Stimulated activated CD4-positive, alpha-beta T cell treated with anti-CD3 and anti-CD28 coated beads, Interleukin-2, amount 100 ng/mL, for 24 hours (primary cell): ENCODE measurements at regions not wholly inside any gene's neighbourhood (a gene's known extent, or its start where the extent isn't known, plus 50 kb on each side); places are given as distances from the start of the nearest gene placed in this dataset.
"Not testable (repeated sequence)": the region's sequence is repeated elsewhere in the genome, so short reads cannot be mapped to it uniquely, and the experiment has no call there.

Experiments
- DNase-seq, 2 donors: peaks; one replicate each; pipeline ENCODE4 v3.0.0-alpha.2; 2020

- DNase-seq, result no peak
Measured at GRCh38 chr13:90880790-90881189, 466.7 kb upstream of the MIR17HG start.

GRCh38 chr13:90882551-90882950 lies 464.9 kb upstream of the MIR17HG start:
- DNase-seq, result no peak

- DNase-seq, result no peak
Measured at GRCh38 chr13:90883592-90883991, 463.9 kb upstream of the MIR17HG start.

GRCh38 chr13:90884066-90884465 lies 463.4 kb upstream of the MIR17HG start:
- DNase-seq, result no peak

- DNase-seq, result no peak
Measured at GRCh38 chr13:90889906-90890834, 457.3 kb upstream of the MIR17HG start.

- no peak for DNase-seq
Measured at GRCh38 chr13:90891329-90891728, 456.2 kb upstream of the MIR17HG start.

- not testable (repeated sequence) for DNase-seq
Measured at GRCh38 chr13:90893199-90893598, 454.3 kb upstream of the MIR17HG start.

- no peak for DNase-seq
Measured at GRCh38 chr13:90896002-90896401, 451.5 kb upstream of the MIR17HG start.

- no peak for DNase-seq
Measured at GRCh38 chr13:90898811-90899210, 448.7 kb upstream of the MIR17HG start.

- DNase-seq, result no peak
Measured at GRCh38 chr13:90899416-90899815, 448.1 kb upstream of the MIR17HG start.

GRCh38 chr13:90902255-90902654 lies 445.2 kb upstream of the MIR17HG start:
- DNase-seq, result no peak

- no peak for DNase-seq
Measured at GRCh38 chr13:90906554-90906953, 440.9 kb upstream of the MIR17HG start.

- no peak for DNase-seq
Measured at GRCh38 chr13:90908792-90909191, 438.7 kb upstream of the MIR17HG start.

GRCh38 chr13:90910018-90910639 lies 437.4 kb upstream of the MIR17HG start:
- no peak for DNase-seq

GRCh38 chr13:90912247-90912646 lies 435.2 kb upstream of the MIR17HG start:
- DNase-seq, result no peak

- no peak for DNase-seq
Measured at GRCh38 chr13:90918536-90918935, 429.0 kb upstream of the MIR17HG start.

- DNase-seq, result no peak
Measured at GRCh38 chr13:90919153-90919552, 428.3 kb upstream of the MIR17HG start.

GRCh38 chr13:90926459-90926858 lies 421.0 kb upstream of the MIR17HG start:
- DNase-seq, result no peak

GRCh38 chr13:90928109-90928508 lies 419.4 kb upstream of the MIR17HG start:
- no peak for DNase-seq

GRCh38 chr13:90933097-90933826 lies 414.2 kb upstream of the MIR17HG start:
- no peak for DNase-seq

- no peak for DNase-seq
Measured at GRCh38 chr13:90934741-90935140, 412.7 kb upstream of the MIR17HG start.

GRCh38 chr13:90938848-90939247 lies 408.6 kb upstream of the MIR17HG start:
- DNase-seq, result no peak

GRCh38 chr13:90943946-90944345 lies 403.5 kb upstream of the MIR17HG start:
- DNase-seq, result no peak

- DNase-seq, result not testable (repeated sequence)
Measured at GRCh38 chr13:90945146-90945545, 402.3 kb upstream of the MIR17HG start.
